ENCODE measurements at regions not wholly inside any gene's neighbourhood (a gene's known extent, or its start where the extent isn't known, plus 50 kb on each side); places are given as distances from the start of the nearest gene placed in this dataset.
"Not testable (repeated sequence)": the region's sequence is repeated elsewhere in the genome, so short reads cannot be mapped to it uniquely, and the experiment has no call there.

- WGBS = 88% methylated on average over 1 of the region's 1 CpG
- not testable (repeated sequence) for H3K4me1 ChIP-seq; H3K27ac ChIP-seq; H3K36me3 ChIP-seq; H3K27me3 ChIP-seq; H3K4me3 ChIP-seq; H3K9me3 ChIP-seq; DNase-seq (ENCODE audit: low spot score in 2 of 2)
Measured at GRCh38 chr4:189627041-189627440, 313.6 kb upstream of the FRG1 start.

- not testable (repeated sequence) for H3K4me3 ChIP-seq; H3K9me3 ChIP-seq; DNase-seq (ENCODE audit: low spot score in 2 of 2); H3K4me1 ChIP-seq; H3K27ac ChIP-seq; H3K36me3 ChIP-seq; H3K27me3 ChIP-seq
- WGBS = 83% methylated on average over 3 of the region's 3 CpGs
Measured at GRCh38 chr4:189629733-189630132, 310.9 kb upstream of the FRG1 start.

- not testable (repeated sequence) for H3K4me3 ChIP-seq; H3K27ac ChIP-seq; H3K27me3 ChIP-seq; H3K9me3 ChIP-seq; DNase-seq (ENCODE audit: low spot score in 2 of 2); H3K4me1 ChIP-seq; H3K36me3 ChIP-seq
- 54% methylated on average over 6 of the region's 6 CpGs for WGBS
Measured at GRCh38 chr4:189630913-189631567, 309.6 kb upstream of the FRG1 start.

DNA sequence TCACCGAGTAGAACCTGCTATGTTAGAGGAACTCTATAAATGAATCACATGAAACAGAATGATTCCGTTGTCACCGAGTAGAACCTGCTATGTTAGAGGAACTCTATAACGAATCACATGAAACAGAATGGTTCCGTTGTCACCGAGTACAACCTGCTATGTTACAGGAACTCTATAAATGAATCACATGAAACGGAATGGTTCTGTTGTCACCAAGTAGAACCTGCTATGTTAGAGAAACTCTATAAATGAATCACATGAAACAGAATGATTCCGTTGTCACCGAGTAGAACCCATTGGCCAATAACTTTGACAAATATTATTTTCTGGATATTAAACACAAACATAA lies 309.1 kb upstream of the FRG1 start:
- DNase-seq (ENCODE audit: low spot score in 2 of 2); H3K4me3 ChIP-seq; H3K36me3 ChIP-seq; H3K27me3 ChIP-seq; H3K27ac ChIP-seq; H3K9me3 ChIP-seq; H3K4me1 ChIP-seq: not testable (repeated sequence)
- WGBS = 82% methylated on average over 9 of the region's 9 CpGs

GRCh38 chr4:189650436-189650835 lies 290.2 kb upstream of the FRG1 start:
- H3K4me3 ChIP-seq; H3K4me1 ChIP-seq; DNase-seq (ENCODE audit: low spot score in 2 of 2); H3K27ac ChIP-seq; H3K9me3 ChIP-seq; H3K27me3 ChIP-seq; H3K36me3 ChIP-seq: not testable (repeated sequence)
- 97% methylated on average over 2 of the region's 2 CpGs for WGBS

- not testable (repeated sequence) for H3K9me3 ChIP-seq; H3K27ac ChIP-seq; H3K27me3 ChIP-seq; DNase-seq (ENCODE audit: low spot score in 2 of 2); H3K4me1 ChIP-seq; H3K36me3 ChIP-seq; H3K4me3 ChIP-seq
- 55% methylated on average over 2 of the region's 3 CpGs for WGBS
Measured at GRCh38 chr4:189653130-189653653, 287.5 kb upstream of the FRG1 start.

GRCh38 chr4:189653983-189654382 lies 286.7 kb upstream of the FRG1 start:
- 82% methylated on average over 6 of the region's 7 CpGs for WGBS
- H3K36me3 ChIP-seq; H3K27ac ChIP-seq; H3K4me1 ChIP-seq; H3K9me3 ChIP-seq; H3K4me3 ChIP-seq; H3K27me3 ChIP-seq; DNase-seq (ENCODE audit: low spot score in 2 of 2): not testable (repeated sequence)

- not testable (repeated sequence) for H3K36me3 ChIP-seq; H3K27ac ChIP-seq; DNase-seq (ENCODE audit: low spot score in 2 of 2); H3K4me3 ChIP-seq; H3K9me3 ChIP-seq; H3K27me3 ChIP-seq; H3K4me1 ChIP-seq
- WGBS = 82% methylated on average over 6 of the region's 9 CpGs
Measured at GRCh38 chr4:189654396-189654795, 286.3 kb upstream of the FRG1 start.

DNA sequence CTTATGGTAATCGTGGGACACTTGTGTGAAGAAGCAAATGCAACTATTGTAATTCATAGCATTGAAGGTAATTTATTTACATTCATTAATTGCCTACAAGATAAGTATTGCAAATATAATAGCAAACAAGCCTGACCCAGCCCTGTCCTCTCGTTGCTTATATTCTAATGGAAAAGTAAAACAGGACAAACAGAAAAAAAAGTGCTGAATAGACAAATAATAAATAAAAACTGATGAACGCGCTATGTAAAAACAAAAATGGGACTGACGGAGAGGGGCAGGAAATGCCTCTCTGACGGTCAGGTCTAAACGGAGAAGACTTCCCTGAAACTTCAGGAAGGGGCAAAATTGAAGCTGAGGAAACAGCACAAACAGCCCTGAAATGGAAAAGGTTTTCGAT lies 284.9 kb upstream of the FRG1 start:
- 88% methylated on average over 6 of the region's 8 CpGs for WGBS
- not testable (repeated sequence) for H3K27ac ChIP-seq; H3K27me3 ChIP-seq; H3K36me3 ChIP-seq; H3K4me3 ChIP-seq; DNase-seq (ENCODE audit: low spot score in 2 of 2); H3K4me1 ChIP-seq; H3K9me3 ChIP-seq

DNA sequence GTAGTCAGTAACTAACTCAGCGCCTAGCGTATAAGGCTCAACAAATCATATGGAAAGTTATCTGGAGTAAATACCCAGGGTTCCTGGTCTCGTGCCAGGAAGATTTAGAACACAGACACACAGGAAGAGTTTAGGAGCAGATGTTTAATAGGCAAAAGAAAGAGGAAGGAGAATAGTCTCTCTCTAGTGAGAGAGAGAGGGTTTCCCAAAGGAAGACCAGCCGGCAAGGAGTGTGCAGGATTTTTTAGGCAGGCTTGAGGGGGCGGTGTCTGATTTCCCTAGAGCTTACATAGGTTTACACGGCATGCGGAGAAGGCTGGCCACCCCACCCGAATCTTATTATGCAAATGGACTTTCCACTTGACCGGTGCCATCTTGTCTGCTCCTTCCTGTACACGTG lies 284.0 kb upstream of the FRG1 start:
- Histone ChIP-seq H3K27ac (no peak overlapping the region), H3K27me3 (no peaks in the 10 kb centered on the region), H3K4me1 (no peaks in the 10 kb centered on the region), H3K4me3 (no peak overlapping the region), H3K36me3 (no peaks in the 10 kb centered on the region), H3K9me3 (no peaks in the 10 kb centered on the region)
- no peak for DNase-seq (ENCODE audit: low spot score in 2 of 2)
- TF ChIP-seq POLR2A (IDR thresholded peaks at IDR 0.05) (no peak), POLR2AphosphoS5 (IDR thresholded peaks at IDR 0.05) (no peak), EP300 (IDR thresholded peaks at IDR 0.05) (no peak), CTCF (IDR thresholded peaks at IDR 0.05) (no peak)
- WGBS = 57% methylated on average over 10 of the region's 10 CpGs

DNA sequence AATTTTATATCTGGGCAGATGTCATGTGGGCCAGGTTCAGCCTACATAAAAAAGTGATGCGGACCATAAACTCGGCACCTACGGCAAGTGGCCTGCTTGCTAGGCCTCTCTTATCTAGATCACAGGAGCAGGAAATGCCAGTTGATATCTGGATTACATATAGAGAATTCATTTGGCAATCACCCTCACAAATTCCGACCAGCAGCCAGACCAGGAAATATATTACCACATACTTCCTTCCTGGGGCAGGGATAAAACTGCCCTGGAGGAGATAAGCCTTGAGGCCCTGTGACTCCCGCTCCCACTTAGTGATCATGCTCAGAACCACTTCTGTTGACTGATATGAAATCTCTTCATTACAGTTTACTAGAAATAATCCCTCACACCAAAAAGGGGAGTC lies 282.4 kb upstream of the FRG1 start:
- H3K27ac ChIP-seq = not testable (repeated sequence)

GRCh38 chr4:189658831-189659230 lies 281.8 kb upstream of the FRG1 start:
- H3K9me3 ChIP-seq; DNase-seq (ENCODE audit: low spot score in 2 of 2); H3K4me1 ChIP-seq; H3K27ac ChIP-seq; H3K36me3 ChIP-seq; H3K4me3 ChIP-seq; H3K27me3 ChIP-seq: not testable (repeated sequence)
- 84% methylated on average over 5 of the region's 5 CpGs for WGBS

More for the DNA sequence above, 282.4 kb upstream of the FRG1 start:
- H3K27me3 ChIP-seq; H3K9me3 ChIP-seq; H3K4me1 ChIP-seq; H3K36me3 ChIP-seq; DNase-seq (ENCODE audit: low spot score in 2 of 2); H3K4me3 ChIP-seq: not testable (repeated sequence)
- WGBS = 69% methylated on average over 1 of the region's 5 CpGs
